Caco-2 (cell line): ENCODE measurements at regions not wholly inside any gene's neighbourhood (a gene's known extent, or its start where the extent isn't known, plus 50 kb on each side); places are given as distances from the start of the nearest gene placed in this dataset.

Experiments used
- BruUV-seq: library from RNA; stranded (reverse); fragments of 400-500 nt; replicated peaks from 2 replicates; lab custom pipeline; 2021; lab: Mats Ljungman, UMichigan
- CTCF ChIA-PET: fragments of 300-600 bp; sonication (Branson Sonifier 250); formaldehyde crosslinking; loops from one replicate; lab custom pipeline; 2022; ENCODE audit warnings: antibody characterized with exemption; lab: Charles Lee
- POLR2A ChIA-PET: fragments of 300-600 bp; sonication (Branson Sonifier 250); formaldehyde crosslinking; loops from one replicate; lab custom pipeline; 2022; ENCODE audit warnings: antibody characterized with exemption; lab: Charles Lee
- DNase-seq, 2 experiments: peaks; one replicate each; pipeline versions ENCODE4 v3.0.0 to v3.0.0-alpha.2; 2020 to 2022
- H3K27me3 ChIP-seq: replicated peaks from 2 replicates; pipeline ENCODE4 v1.6.0; 2011; ENCODE audit warnings: low read length; ENCODE audit not compliant: control insufficient read depth, insufficient read depth
- H3K36me3 ChIP-seq: 2 replicates; pipeline ENCODE4 v1.5.1; 2011; ENCODE audit warnings: low read length; ENCODE audit not compliant: control insufficient read depth, insufficient read depth
- H3K4me1 ChIP-seq: fragments of 250-450 bp; sonication (Bioruptor Pico); 2 replicates; pipeline ENCODE4 v1.5.1; 2020; ENCODE audit warnings: mild to moderate bottlenecking
- H3K4me3 ChIP-seq: 2 replicates; pipeline ENCODE4 v1.5.1; 2011; ENCODE audit warnings: low read depth, mild to moderate bottlenecking, control low read depth, low read length
- H3K9me3 ChIP-seq: fragments of 250-450 bp; sonication (Bioruptor Pico); 2 replicates; pipeline ENCODE4 v1.5.1; 2020; ENCODE audit warnings: mild to moderate bottlenecking, moderate library complexity
- H3K27ac Mint-ChIP-seq: one replicate; pipeline ENCODE4 v1.8.0; 2022; ENCODE audit warnings: mixed read lengths; ENCODE audit not compliant: unreplicated experiment
- H3K27me3 Mint-ChIP-seq: one replicate; pipeline ENCODE4 v1.8.0; 2022; ENCODE audit warnings: mixed read lengths; ENCODE audit not compliant: insufficient read depth, unreplicated experiment
- H3K36me3 Mint-ChIP-seq: one replicate; pipeline ENCODE4 v1.8.0; 2022; ENCODE audit warnings: mild to moderate bottlenecking, mixed read lengths; ENCODE audit not compliant: insufficient read depth, unreplicated experiment
- H3K4me1 Mint-ChIP-seq: one replicate; pipeline ENCODE4 v1.8.0; 2022; ENCODE audit warnings: low read depth, mixed read lengths; ENCODE audit not compliant: unreplicated experiment
- H3K4me3 Mint-ChIP-seq: one replicate; pipeline ENCODE4 v1.8.0; 2022; ENCODE audit warnings: mild to moderate bottlenecking, moderate library complexity, mixed read lengths; ENCODE audit not compliant: unreplicated experiment
- H3K9me3 Mint-ChIP-seq: one replicate; pipeline ENCODE4 v1.8.0; 2022; ENCODE audit warnings: mixed read lengths; ENCODE audit not compliant: unreplicated experiment
- CTCF ChIP-seq, 2 experiments: fragments of 200-600 bp in 1 of 2; IDR thresholded peaks; 1 replicate in 1 of 2; 2 replicates in 1 of 2; pipeline versions ENCODE4 v1.5.1 to v1.8.0; 2011 to 2022; ENCODE audit warnings: antibody characterized with exemption in 1 of 2, control low read depth in 1 of 2, inconsistent platforms in 1 of 2, low read depth in 1 of 2, low read length in 1 of 2, mild to moderate bottlenecking in 1 of 2, moderate library complexity in 1 of 2; ENCODE audit not compliant: insufficient read depth in 1 of 2, severe bottlenecking in 1 of 2, unreplicated experiment in 1 of 2
- intact Hi-C: fragments of 100-400 bp; cut with micrococcal nuclease; formaldehyde crosslinking; loops from one replicate; pipeline ENCODE4 v1.10.0; 2022; ENCODE audit not compliant: unreplicated experiment

- Mint-ChIP-seq H3K4me3 (no peak overlapping the region), H3K27ac (no peak overlapping the region), H3K36me3 (no peaks in the 10 kb centered on the region), H3K4me1 (no peaks in the 10 kb centered on the region), H3K27me3 (no peaks in the 10 kb centered on the region), H3K9me3 (no peaks in the 10 kb centered on the region)
- H3K4me3 ChIP-seq = no peak overlapping the region
- H3K9me3 ChIP-seq = no peaks in the 10 kb centered on the region
- no TSS peak for BruUV-seq
- no peak for DNase-seq
- H3K27me3 ChIP-seq = no peaks in the 10 kb centered on the region
- intact Hi-C loops = loop anchor here (5.0 to 10.0 kb wide), 3 partner anchors 151 to 1273 kb away; partner anchors contain the start of gene ISL1
- H3K36me3 ChIP-seq = no peaks in the 10 kb centered on the region
- no peak for TF ChIP-seq CTCF (IDR thresholded peaks at IDR 0.05; ENCODE audit: insufficient read depth in 1 of 2, low read depth in 1 of 2, low read length in 1 of 2, severe bottlenecking in 1 of 2, unreplicated experiment in 1 of 2)
- ChIA-PET POLR2A (no interaction called here), CTCF (no interaction called here)
- H3K4me1 ChIP-seq = no peaks in the 10 kb centered on the region
Measured at GRCh38 chr5:52658246-52658645, 129.5 kb upstream of the ITGA1 start.

GRCh38 chr5:52660621-52661020 lies 127.1 kb upstream of the ITGA1 start:
- Histone ChIP-seq H3K9me3 (no peaks in the 10 kb centered on the region), H3K4me3 (no peak overlapping the region), H3K4me1 (no peaks in the 10 kb centered on the region), H3K36me3 (no peaks in the 10 kb centered on the region), H3K27me3 (no peaks in the 10 kb centered on the region)
- H3K27me3 Mint-ChIP-seq = peaks cover 10% of the 10 kb centered on the region
- intact Hi-C loops = no loop called here
- POLR2A ChIA-PET = no interaction called here
- no peaks in the 10 kb centered on the region for H3K36me3 Mint-ChIP-seq
- CTCF ChIA-PET = no interaction called here
- BruUV-seq = no TSS peak
- TF ChIP-seq CTCF (IDR thresholded peaks at IDR 0.05; ENCODE audit: insufficient read depth in 1 of 2, low read depth in 1 of 2, low read length in 1 of 2, severe bottlenecking in 1 of 2, unreplicated experiment in 1 of 2) = no peak
- no peak overlapping the region for H3K4me3 Mint-ChIP-seq
- no peaks in the 10 kb centered on the region for H3K4me1 Mint-ChIP-seq
- H3K27ac Mint-ChIP-seq = no peak overlapping the region
- DNase-seq = no peak
- H3K9me3 Mint-ChIP-seq = no peaks in the 10 kb centered on the region

- Histone ChIP-seq H3K9me3 (no peaks in the 10 kb centered on the region), H3K4me3 (no peak overlapping the region), H3K4me1 (no peaks in the 10 kb centered on the region), H3K27me3 (no peaks in the 10 kb centered on the region), H3K36me3 (no peaks in the 10 kb centered on the region)
- Mint-ChIP-seq H3K27me3 (peaks cover 13% of the 10 kb centered on the region), H3K36me3 (no peaks in the 10 kb centered on the region), H3K4me1 (no peaks in the 10 kb centered on the region), H3K4me3 (no peak overlapping the region), H3K9me3 (no peaks in the 10 kb centered on the region), H3K27ac (no peak overlapping the region)
- no peak for DNase-seq
- no TSS peak for BruUV-seq
- intact Hi-C loops = no loop called here
- TF ChIP-seq CTCF (IDR thresholded peaks at IDR 0.05; ENCODE audit: insufficient read depth in 1 of 2, low read depth in 1 of 2, low read length in 1 of 2, severe bottlenecking in 1 of 2, unreplicated experiment in 1 of 2) = no peak
- ChIA-PET CTCF (no interaction called here), POLR2A (no interaction called here)
Measured at GRCh38 chr5:52661903-52662595, 125.7 kb upstream of the ITGA1 start.
